H1 (cell line): ENCODE measurements at regions not wholly inside any gene's neighbourhood (a gene's known extent, or its start where the extent isn't known, plus 50 kb on each side); places are given as distances from the start of the nearest gene placed in this dataset.

Experiments
- CTCF ChIA-PET: fragments of 300-600 bp; sonication (Branson Sonifier 250); formaldehyde crosslinking; loops from one replicate; lab custom pipeline; 2021; ENCODE audit not compliant: partially characterized antibody; lab: Charles Lee
- POLR2A ChIA-PET: fragments of 300-600 bp; sonication (Branson Sonifier 250); formaldehyde crosslinking; loops from one replicate; lab custom pipeline; 2021; ENCODE audit warnings: inconsistent platforms; ENCODE audit not compliant: partially characterized antibody; lab: Charles Lee
- DNase-seq, 2 experiments: peaks; one replicate each; pipeline versions ENCODE4 v3.0.0 to v3.0.0-alpha.2; 2010 to 2022; ENCODE audit warnings: low spot score in 2 of 2, low read depth in 1 of 2, mixed read lengths in 1 of 2
- FAIRE-seq: peaks from 2 replicates; lab custom pipeline; 2011; peaks lifted over from hg19 to GRCh38; lab: Jason Lieb, UNC
- H2AFZ ChIP-seq: 2 replicates; pipeline ENCODE4 v1.8.1; 2012; ENCODE audit warnings: low read length, inconsistent platforms
- H2AK5ac ChIP-seq: 2 replicates; pipeline ENCODE4 v1.6.1; 2013; ENCODE audit warnings: low read depth, low read length
- H2BK120ac ChIP-seq: replicated peaks from 2 replicates; pipeline ENCODE3; 2013; ENCODE audit warnings: low read depth, low read length, inconsistent platforms
- H2BK12ac ChIP-seq: 2 replicates; pipeline ENCODE4 v1.6.1; 2013; ENCODE audit warnings: low read depth, low read length
- H2BK15ac ChIP-seq: 2 replicates; pipeline ENCODE4 v1.6.1; 2013; ENCODE audit warnings: low read length
- H2BK20ac ChIP-seq: 2 replicates; pipeline ENCODE4 v1.6.1; 2013; ENCODE audit warnings: low read length
- H2BK5ac ChIP-seq: 2 replicates; pipeline ENCODE4 v1.6.1; 2013; ENCODE audit warnings: low read depth, low read length
- H3K14ac ChIP-seq: 2 replicates; pipeline ENCODE4 v1.6.1; 2013; ENCODE audit warnings: inconsistent platforms; ENCODE audit not compliant: insufficient read length
- H3K18ac ChIP-seq: 2 replicates; pipeline ENCODE4 v1.6.1; 2013; ENCODE audit warnings: low read length; ENCODE audit errors: extremely low read depth
- H3K23ac ChIP-seq: 2 replicates; pipeline ENCODE4 v1.6.1; 2013; ENCODE audit warnings: inconsistent platforms; ENCODE audit not compliant: insufficient read length
- H3K23me2 ChIP-seq: 2 replicates; pipeline ENCODE4 v1.6.1; 2013; ENCODE audit warnings: low read depth, low read length
- H3K27ac ChIP-seq: 2 replicates; pipeline ENCODE4 v1.6.1; 2011; ENCODE audit warnings: low read depth, low read length, inconsistent platforms
- H3K27me3 ChIP-seq, 4 experiments: replicated peaks in 1 of 4; 1 replicate in 1 of 4; 2 replicates in 3 of 4; pipeline versions ENCODE4 v1.6.1 to v1.8.1; 2011 to 2013; ENCODE audit warnings: low read length in 3 of 4, mild to moderate bottlenecking in 3 of 4, inconsistent platforms in 2 of 4, mixed read lengths in 2 of 4, moderate library complexity in 1 of 4; ENCODE audit not compliant: control insufficient read depth in 3 of 4, insufficient read depth in 3 of 4; ENCODE audit errors: extremely low read depth in 1 of 4
- H3K36me3 ChIP-seq, 4 experiments: 2 replicates each; pipeline versions ENCODE4 v1.6.1 to v1.8.1; 2011 to 2013; ENCODE audit warnings: mild to moderate bottlenecking in 4 of 4, low read length in 3 of 4, moderate library complexity in 2 of 4, control low read depth in 1 of 4, inconsistent platforms in 1 of 4; ENCODE audit not compliant: insufficient read depth in 4 of 4, control insufficient read depth in 2 of 4
- H3K4ac ChIP-seq: replicated peaks from 2 replicates; pipeline ENCODE3; 2013; ENCODE audit warnings: low read length, low read depth, mixed read lengths, inconsistent platforms; ENCODE audit not compliant: insufficient read length
- H3K4me1 ChIP-seq, 4 experiments: replicated peaks in 1 of 4; 1 replicate in 1 of 4; 2 replicates in 3 of 4; pipeline versions ENCODE4 v1.6.1 to v1.8.1; 2011 to 2013; ENCODE audit warnings: low read length in 3 of 4, inconsistent platforms in 2 of 4, mixed read lengths in 1 of 4; ENCODE audit not compliant: insufficient read depth in 4 of 4, control insufficient read depth in 3 of 4
- H3K4me2 ChIP-seq, 2 experiments: 2 replicates each; pipeline versions ENCODE4 v1.6.1 to v1.8.1; 2011 to 2013; ENCODE audit warnings: low read depth in 2 of 2, low read length in 2 of 2, control low read depth in 1 of 2, inconsistent platforms in 1 of 2, mild to moderate bottlenecking in 1 of 2; ENCODE audit not compliant: insufficient read depth in 1 of 2
- H3K4me3 ChIP-seq, 4 experiments: fragments of 200-600, 300-600 bp in 1 of 4; sonication (generic), shearing (Covaris generic), sonication (Bioruptor Twin) in 1 of 4; 2 replicates each; pipeline versions ENCODE4 v1.5.1 to v1.8.1; 2011 to 2016; ENCODE audit warnings: low read length in 4 of 4, low read depth in 3 of 4, control low read depth in 2 of 4, inconsistent platforms in 2 of 4, mild to moderate bottlenecking in 2 of 4, mixed read lengths in 1 of 4, moderate library complexity in 1 of 4; ENCODE audit not compliant: insufficient read depth in 2 of 4; ENCODE audit errors: extremely low read depth in 1 of 4
- H3K56ac ChIP-seq: replicated peaks from 2 replicates; pipeline ENCODE3; 2013; ENCODE audit warnings: low read depth, mild to moderate bottlenecking, mixed read lengths, low read length, inconsistent platforms; ENCODE audit not compliant: insufficient read length
- H3K79me1 ChIP-seq: 2 replicates; pipeline ENCODE4 v1.6.1; 2013; ENCODE audit warnings: low read depth, low read length, control low read depth
- H3K79me2 ChIP-seq, 2 experiments: 2 replicates each; pipeline versions ENCODE4 v1.6.1 to v1.8.1; 2012 to 2013; ENCODE audit warnings: low read length in 2 of 2, mild to moderate bottlenecking in 2 of 2, inconsistent platforms in 1 of 2; ENCODE audit not compliant: insufficient read depth in 2 of 2, control insufficient read depth in 1 of 2
- H3K9ac ChIP-seq, 4 experiments: replicated peaks in 1 of 4; 1 replicate in 1 of 4; 2 replicates in 3 of 4; pipeline versions ENCODE4 v1.6.1 to v1.8.1; 2011 to 2013; ENCODE audit warnings: low read depth in 3 of 4, low read length in 3 of 4, control low read depth in 2 of 4, mild to moderate bottlenecking in 2 of 4, moderate library complexity in 2 of 4, inconsistent platforms in 1 of 4; ENCODE audit errors: extremely low read depth in 1 of 4
- H3K9me3 ChIP-seq, 2 experiments: 2 replicates each; pipeline versions ENCODE4 v1.6.1 to v1.8.1; 2012 to 2013; ENCODE audit warnings: mild to moderate bottlenecking in 2 of 2, moderate library complexity in 2 of 2, control low read depth in 1 of 2, inconsistent platforms in 1 of 2, low read depth in 1 of 2, low read length in 1 of 2, mixed read lengths in 1 of 2; ENCODE audit not compliant: insufficient read depth in 2 of 2
- H4K20me1 ChIP-seq, 2 experiments: replicated peaks in 1 of 2; 2 replicates each; pipeline versions ENCODE3 to v1.8.1; 2011 to 2013; ENCODE audit warnings: inconsistent platforms in 2 of 2, low read length in 2 of 2, mild to moderate bottlenecking in 1 of 2; ENCODE audit not compliant: insufficient read depth in 2 of 2, control insufficient read depth in 1 of 2
- H4K5ac ChIP-seq: 2 replicates; pipeline ENCODE4 v1.6.1; 2013; ENCODE audit warnings: low read length, low read depth, mixed read lengths, inconsistent platforms; ENCODE audit not compliant: insufficient read length
- H4K8ac ChIP-seq: 2 replicates; pipeline ENCODE4 v1.8.0; 2013; ENCODE audit warnings: mild to moderate bottlenecking, moderate library complexity, low read length, inconsistent platforms; ENCODE audit not compliant: insufficient read depth; ENCODE audit errors: extremely low read depth
- H4K91ac ChIP-seq: replicated peaks from 2 replicates; pipeline ENCODE3; 2013; ENCODE audit warnings: low read length, mixed read lengths, inconsistent platforms; ENCODE audit not compliant: insufficient read length
- CREB1 ChIP-seq: IDR thresholded peaks from 2 replicates; pipeline ENCODE4 v1.6.1; 2012; ENCODE audit warnings: inconsistent platforms
- FOSL1 ChIP-seq: IDR thresholded peaks from 2 replicates; pipeline ENCODE4 v1.6.1; 2011; ENCODE audit warnings: mild to moderate bottlenecking, low read depth, low read length, moderate library complexity; ENCODE audit not compliant: insufficient read depth
- GABPA ChIP-seq: IDR thresholded peaks from 2 replicates; pipeline ENCODE4 v1.6.1; 2011; ENCODE audit warnings: mild to moderate bottlenecking, low read length, moderate library complexity, borderline replicate concordance; ENCODE audit not compliant: insufficient read depth
- HDAC6 ChIP-seq: IDR thresholded peaks from one replicate; pipeline ENCODE4 v1.7.1; 2012; ENCODE audit warnings: low read depth, mild to moderate bottlenecking, inconsistent platforms, low read length, moderate library complexity
- KDM1A ChIP-seq: fragments of 200-600, 300-600 bp; sonication (generic); IDR thresholded peaks from 2 replicates; pipeline ENCODE4 v1.7.1; 2016; ENCODE audit warnings: mild to moderate bottlenecking, low read length, borderline replicate concordance
- NRF1 ChIP-seq: IDR thresholded peaks from 2 replicates; pipeline ENCODE4 v1.6.1; 2011; ENCODE audit warnings: mild to moderate bottlenecking, low read depth, low read length, improper control_type of control experiment
- RFX5 ChIP-seq: IDR thresholded peaks from 2 replicates; pipeline ENCODE4 v1.6.1; 2011; ENCODE audit warnings: low read depth, low read length, improper control_type of control experiment, borderline replicate concordance
- SP4 ChIP-seq: IDR thresholded peaks from 2 replicates; pipeline ENCODE4 v1.6.1; 2012; ENCODE audit warnings: low read length, inconsistent platforms
- SRF ChIP-seq: IDR thresholded peaks from 2 replicates; pipeline ENCODE4 v1.6.1; 2011; ENCODE audit warnings: mild to moderate bottlenecking, low read depth, low read length, moderate library complexity

- Histone ChIP-seq H2BK20ac (no peak overlapping the region), H4K8ac (no peak overlapping the region), H3K9ac (no peak overlapping the region), H2AFZ (no peak overlapping the region), H2BK12ac (no peak overlapping the region), H3K23me2 (no peaks in the 10 kb centered on the region), H3K4me3 (no peak overlapping the region), H2BK15ac (no peak overlapping the region), H3K23ac (no peak overlapping the region), H2AK5ac (no peak overlapping the region), H3K14ac (no peak overlapping the region), H3K9me3 (no peaks in the 10 kb centered on the region), H3K56ac (no peak overlapping the region), H4K5ac (no peak overlapping the region), H3K27me3 (no peaks in the 10 kb centered on the region), H3K79me1 (no peaks in the 10 kb centered on the region), H2BK120ac (no peak overlapping the region), H2BK5ac (no peak overlapping the region), H3K36me3 (no peaks in the 10 kb centered on the region), H3K27ac (no peak overlapping the region), H3K79me2 (no peaks in the 10 kb centered on the region), H3K4me2 (no peak overlapping the region), H3K4ac (no peak overlapping the region), H4K20me1 (no peaks in the 10 kb centered on the region), H3K18ac (no peak overlapping the region), H3K4me1 (no peaks in the 10 kb centered on the region), H4K91ac (no peak overlapping the region)
- CTCF ChIA-PET, result no interaction called here
- FAIRE-seq (no peak), DNase-seq (no peak)
- POLR2A ChIA-PET, result no interaction called here
- TF ChIP-seq SRF (no peak), RFX5 (no peak), KDM1A (no peak), HDAC6 (no peak), NRF1 (no peak), FOSL1 (no peak), GABPA (no peak), CREB1 (no peak), SP4 (no peak)
These were observed 166.8 kb upstream of the FOXN2 start for GRCh38 chr2:48147719-48148118.
